ENCODE measurements at regions not wholly inside any gene's neighbourhood (a gene's known extent, or its start where the extent isn't known, plus 50 kb on each side); places are given as distances from the start of the nearest gene placed in this dataset.
A peak's percentile ranks its signal among the peaks of the same experiment; 100 is the strongest.
"Not testable (repeated sequence)": the region's sequence is repeated elsewhere in the genome, so short reads cannot be mapped to it uniquely, and the experiment has no call there.

DNA sequence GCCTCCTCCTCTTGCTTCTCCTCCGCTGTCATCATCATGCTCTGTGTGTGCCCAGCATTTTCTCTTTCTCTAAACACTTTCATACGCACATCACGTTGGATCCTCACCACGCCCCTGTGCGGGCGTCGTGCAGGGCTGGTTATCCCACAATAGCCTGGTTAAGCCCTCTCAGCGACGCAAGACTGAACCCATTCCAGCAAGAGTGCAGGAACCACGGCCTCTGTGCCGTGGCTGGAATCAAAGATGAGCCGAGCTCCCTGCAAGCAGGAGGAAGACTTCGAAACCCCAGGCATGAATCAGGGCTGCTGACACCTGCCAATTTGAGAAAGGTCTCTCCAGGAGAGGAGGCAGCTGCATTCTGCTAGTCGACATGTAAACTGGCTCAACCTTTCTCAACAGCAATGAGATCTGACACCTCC is 74.8 kb upstream of the FOXK1 start:
- POLR2A ChIA-PET: no interaction called here
- CTCF ChIA-PET (ENCODE audit: unreplicated experiment): no interaction called here
- intact Hi-C loops (cut with micrococcal nuclease; ENCODE audit: unreplicated experiment): no loop called here

GRCh38 chr7:4609576-4609975 is 72.5 kb upstream of the FOXK1 start:
- DNase-seq (ENCODE audit: low spot score); H4K20me1 ChIP-seq (ENCODE audit: insufficient read depth, low read length); H3K9me2 ChIP-seq (ENCODE audit: insufficient read depth, low read length); H3K9me3 ChIP-seq (ENCODE audit: low read length); H3K4me2 ChIP-seq (ENCODE audit: low read length); H3K27ac ChIP-seq (ENCODE audit: low read depth, low read length, poor library complexity, severe bottlenecking); H3K4me1 ChIP-seq (ENCODE audit: insufficient read depth, low read length, poor library complexity, severe bottlenecking); POLR2A ChIA-PET; H2AFZ ChIP-seq (ENCODE audit: low read length); H3K4me3 ChIP-seq (ENCODE audit: low read depth, low read length, poor library complexity, severe bottlenecking); intact Hi-C loops (cut with micrococcal nuclease; ENCODE audit: unreplicated experiment); H3K79me2 ChIP-seq (ENCODE audit: insufficient read depth, low read depth, low read length); BruUV-seq (replicated peaks); CTCF ChIA-PET (ENCODE audit: unreplicated experiment); H3K36me3 ChIP-seq (ENCODE audit: insufficient read depth, low read length): not testable (repeated sequence)

More for the DNA sequence above, 74.8 kb upstream of the FOXK1 start:
- no TSS peak for BruUV-seq (replicated peaks)
- Histone ChIP-seq H3K36me3 (ENCODE audit: insufficient read depth, low read length) (no peaks in the 10 kb centered on the region), H3K9me3 (ENCODE audit: low read length) (no peaks in the 10 kb centered on the region), H3K27ac (ENCODE audit: low read depth, low read length, poor library complexity, severe bottlenecking) (no peak overlapping the region), H3K79me2 (ENCODE audit: insufficient read depth, low read depth, low read length) (no peaks in the 10 kb centered on the region), H2AFZ (ENCODE audit: low read length) (no peak overlapping the region), H3K9me2 (ENCODE audit: insufficient read depth, low read length) (no peaks in the 10 kb centered on the region), H3K4me3 (ENCODE audit: low read depth, low read length, poor library complexity, severe bottlenecking) (no peak overlapping the region), H3K4me2 (ENCODE audit: low read length) (no peak overlapping the region), H4K20me1 (ENCODE audit: insufficient read depth, low read length) (no peaks in the 10 kb centered on the region), H3K4me1 (ENCODE audit: insufficient read depth, low read length, poor library complexity, severe bottlenecking) (no peaks in the 10 kb centered on the region)
- no peak for DNase-seq (ENCODE audit: low spot score)
- TF ChIP-seq CTCF (conservative IDR thresholded peaks at IDR 0.05; ENCODE audit: low read length) (no peak), EZH2phosphoT487 (IDR thresholded peaks at IDR 0.05; ENCODE audit: borderline replicate concordance, low read depth, low read length) (no peak)

GRCh38 chr7:4610768-4611467 is 71.2 kb upstream of the FOXK1 start:
- CTCF ChIA-PET (ENCODE audit: unreplicated experiment): no interaction called here
- no peak overlapping the region for H3K27ac ChIP-seq (ENCODE audit: low read depth, low read length, poor library complexity, severe bottlenecking)
- POLR2A ChIA-PET: no interaction called here
- no peak overlapping the region for H3K4me2 ChIP-seq (ENCODE audit: low read length)
- no peak overlapping the region for H3K4me3 ChIP-seq (ENCODE audit: low read depth, low read length, poor library complexity, severe bottlenecking)
- no peaks in the 10 kb centered on the region for H4K20me1 ChIP-seq (ENCODE audit: insufficient read depth, low read length)
- no TSS peak for BruUV-seq (replicated peaks)
- TF ChIP-seq EZH2phosphoT487 (IDR thresholded peaks at IDR 0.05; ENCODE audit: borderline replicate concordance, low read depth, low read length) (no peak), CTCF (conservative IDR thresholded peaks at IDR 0.05; ENCODE audit: low read length) (peak; percentile 83)
- H2AFZ ChIP-seq (ENCODE audit: low read length): no peak overlapping the region
- H3K4me1 ChIP-seq (ENCODE audit: insufficient read depth, low read length, poor library complexity, severe bottlenecking): peaks cover 3% of the 10 kb centered on the region
- H3K9me3 ChIP-seq (ENCODE audit: low read length): no peaks in the 10 kb centered on the region
- no peaks in the 10 kb centered on the region for H3K9me2 ChIP-seq (ENCODE audit: insufficient read depth, low read length)
- peak; percentile 69 for DNase-seq (ENCODE audit: low spot score)
- H3K79me2 ChIP-seq (ENCODE audit: insufficient read depth, low read depth, low read length): no peaks in the 10 kb centered on the region
- no peaks in the 10 kb centered on the region for H3K36me3 ChIP-seq (ENCODE audit: insufficient read depth, low read length)
- intact Hi-C loops (cut with micrococcal nuclease; ENCODE audit: unreplicated experiment): loop anchor here (1.0 kb wide), 2 partner anchors 72 to 143 kb away; no protein-coding TSS in a partner anchor
